LNCAP (cell line): ENCODE measurements at regions not wholly inside any gene's neighbourhood (a gene's known extent, or its start where the extent isn't known, plus 50 kb on each side); places are given as distances from the start of the nearest gene placed in this dataset.

ENCODE experiments used
- CTCF ChIP-seq: fragments of 450-650 bp; IDR thresholded peaks from 2 replicates; pipeline ENCODE4 v1.5.1; 2017; ENCODE audit warnings: mild to moderate bottlenecking

DNA sequence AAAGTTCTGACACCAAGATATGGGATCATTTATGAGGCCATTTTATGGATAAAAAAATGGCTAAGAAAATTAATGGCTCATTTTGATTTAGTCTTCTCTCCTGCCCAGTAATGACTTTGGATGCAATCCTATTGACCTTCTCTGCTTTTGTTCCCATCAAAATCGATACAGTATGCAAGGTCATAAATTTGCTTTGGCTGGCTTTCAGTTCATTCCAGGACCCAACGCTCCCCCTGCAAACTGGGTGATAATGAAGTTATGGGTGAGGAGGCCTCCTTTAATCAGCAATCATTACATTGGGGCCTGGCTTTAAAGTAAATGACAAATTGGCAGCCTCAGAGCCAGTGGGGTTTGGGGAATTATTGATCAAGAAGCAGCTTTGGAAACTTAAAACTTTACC, 351.8 kb upstream of the GYPC start:
- TF ChIP-seq CTCF, result no peak

GRCh38 chr2:126306539-126306938, 349.4 kb upstream of the GYPC start:
- no peak for TF ChIP-seq CTCF

GRCh38 chr2:126307740-126308139, 348.2 kb upstream of the GYPC start:
- no peak for TF ChIP-seq CTCF

DNA sequence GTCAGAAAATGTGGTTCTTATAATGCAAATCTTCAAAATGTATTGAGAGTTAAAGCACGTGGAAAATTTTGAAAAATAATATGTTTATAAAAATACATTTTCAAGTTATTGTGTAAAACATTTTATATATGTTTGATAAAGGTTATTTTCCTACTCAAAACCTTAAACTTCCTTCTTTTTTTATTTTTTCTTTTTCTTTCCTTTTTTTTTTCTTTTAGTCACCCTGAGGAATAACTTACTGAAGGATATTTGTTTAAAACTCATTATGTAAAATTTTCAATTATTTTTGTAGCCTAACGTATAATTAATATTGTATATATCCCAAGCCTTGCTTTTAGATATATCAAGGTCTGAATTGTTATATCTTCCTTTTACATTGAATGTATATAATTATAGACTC, 346.8 kb upstream of the GYPC start:
- no peak for TF ChIP-seq CTCF

DNA sequence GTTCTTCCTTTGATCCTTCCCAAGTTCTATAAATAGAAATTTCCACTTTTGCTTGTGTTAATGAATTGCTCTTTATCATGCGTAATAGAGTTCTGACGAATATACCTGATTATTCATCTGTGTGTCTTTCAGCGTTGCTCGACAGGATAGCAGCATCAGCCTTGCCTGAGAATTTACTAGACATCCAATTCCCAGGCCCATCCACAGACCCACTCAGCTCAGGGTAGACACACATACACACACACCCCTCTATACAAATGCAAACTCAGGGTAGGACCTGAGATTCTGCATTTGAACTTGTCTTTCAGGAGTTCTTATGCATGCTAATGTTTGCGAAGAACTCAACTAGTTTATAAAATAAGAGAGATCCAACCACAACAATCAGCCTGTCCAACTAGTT, 343.4 kb upstream of the GYPC start:
- TF ChIP-seq CTCF, result no peak

DNA sequence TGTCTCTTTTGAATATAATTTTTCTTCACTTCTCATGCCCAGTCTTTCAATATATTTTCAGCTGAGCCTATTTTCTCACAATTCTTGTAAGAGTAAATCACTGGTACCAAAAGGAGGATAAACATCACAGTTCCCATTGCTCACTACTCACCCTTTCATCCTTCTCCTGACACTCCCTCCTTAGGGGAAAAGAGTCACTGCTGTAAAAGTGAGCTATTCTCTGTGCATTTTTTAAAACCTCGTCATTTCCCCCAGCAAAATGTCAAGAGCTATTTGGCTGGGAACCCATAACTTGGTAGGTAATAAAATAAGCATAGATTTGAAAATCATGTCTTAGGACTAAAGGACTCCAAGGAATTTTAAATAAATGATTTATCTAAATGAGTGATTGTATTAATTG, 340.1 kb upstream of the GYPC start:
- no peak for TF ChIP-seq CTCF

- no peak for TF ChIP-seq CTCF
Observed at GRCh38 chr2:126317790-126318431, 338.0 kb upstream of the GYPC start.

DNA sequence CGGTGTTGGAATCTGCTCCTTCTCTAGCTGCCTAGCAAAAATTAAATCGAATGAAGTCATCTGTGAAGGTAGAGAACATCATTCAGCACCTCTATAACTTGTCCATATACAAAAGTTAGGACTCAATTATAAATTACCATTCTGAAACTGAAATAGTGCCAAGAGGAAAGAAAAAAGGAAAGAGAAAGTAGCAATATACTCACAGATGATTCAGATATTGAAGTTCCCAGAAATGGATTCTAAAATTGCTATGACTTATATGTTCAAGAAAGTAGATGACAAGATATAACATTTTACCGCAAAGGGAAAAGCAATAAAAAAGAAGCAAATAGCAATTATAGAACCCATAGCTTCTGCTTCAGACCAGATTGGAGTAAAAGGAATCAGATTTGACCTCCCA, 333.6 kb upstream of the GYPC start:
- TF ChIP-seq CTCF, result no peak
